T-helper 2 cell treated with Interferon-gamma antibody and Interleukin-4, amounts not matched to agents 5 μg/mL and 100 μg/mL, for 36 hours (primary cell): ENCODE measurements at regions not wholly inside any gene's neighbourhood (a gene's known extent, or its start where the extent isn't known, plus 50 kb on each side); places are given as distances from the start of the nearest gene placed in this dataset.

Source experiments
- DNase-seq: peaks from one replicate; pipeline ENCODE4 v3.0.0; 2021; ENCODE audit warnings: low spot score
- H3K27ac Mint-ChIP-seq: one replicate; pipeline ENCODE4 v1.8.0; 2021; ENCODE audit warnings: mild to moderate bottlenecking, mixed read lengths
- H3K27me3 Mint-ChIP-seq: one replicate; pipeline ENCODE4 v1.8.0; 2021; ENCODE audit warnings: low read depth, mixed read lengths
- H3K36me3 Mint-ChIP-seq: one replicate; pipeline ENCODE4 v1.8.0; 2021; ENCODE audit warnings: low read depth, mixed read lengths
- H3K4me1 Mint-ChIP-seq: one replicate; pipeline ENCODE4 v1.8.0; 2021; ENCODE audit warnings: low read depth, mixed read lengths
- H3K4me3 Mint-ChIP-seq: one replicate; pipeline ENCODE4 v1.8.0; 2022; ENCODE audit warnings: mild to moderate bottlenecking, moderate library complexity, mixed read lengths
- H3K9me3 Mint-ChIP-seq: one replicate; pipeline ENCODE4 v1.8.0; 2021; ENCODE audit warnings: mixed read lengths

DNA sequence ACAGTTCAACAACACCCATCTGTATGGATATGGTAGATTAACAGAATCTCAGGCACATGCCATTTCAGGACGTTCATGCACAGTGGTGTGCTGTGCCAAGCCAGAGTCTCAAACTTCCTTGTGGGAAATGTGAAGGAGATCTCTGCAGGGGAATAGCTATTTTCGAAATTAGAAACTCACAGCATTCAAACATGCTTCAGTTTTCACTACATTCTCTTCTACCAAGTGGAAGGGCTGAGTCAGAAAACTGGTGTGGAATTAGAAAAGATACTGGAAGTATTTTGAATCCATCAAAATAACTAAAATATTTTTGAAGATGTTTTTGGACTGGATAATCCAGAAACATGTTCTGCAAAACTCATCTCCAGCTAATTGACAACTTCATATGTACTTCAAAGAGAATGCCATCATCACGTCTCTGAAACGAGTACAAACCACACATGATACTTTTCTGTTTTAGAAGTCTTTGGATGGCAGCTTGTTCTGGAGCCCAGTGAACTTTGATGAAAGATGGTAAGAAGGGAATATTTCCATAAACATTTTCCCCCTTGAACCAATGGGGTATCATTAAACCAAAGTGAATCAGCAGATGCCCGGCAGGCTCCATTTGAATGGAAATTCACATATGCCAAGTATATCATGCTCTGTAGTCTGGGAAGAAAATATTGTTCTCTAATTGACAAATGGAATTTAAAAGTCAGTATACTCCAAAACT is 616.3 kb upstream of the IGFBP3 start:
- Mint-ChIP-seq H3K9me3 (peaks cover 34% of the 10 kb centered on the region), H3K27ac (no peak overlapping the region), H3K4me1 (no peaks in the 10 kb centered on the region), H3K27me3 (no peaks in the 10 kb centered on the region), H3K36me3 (no peaks in the 10 kb centered on the region), H3K4me3 (no peak overlapping the region)
- DNase-seq, result no peak

GRCh38 chr7:46534664-46535588 is 613.9 kb upstream of the IGFBP3 start:
- Mint-ChIP-seq H3K27me3 (no peaks in the 10 kb centered on the region), H3K4me1 (no peaks in the 10 kb centered on the region), H3K4me3 (no peak overlapping the region), H3K36me3 (no peaks in the 10 kb centered on the region), H3K9me3 (peaks cover 37% of the 10 kb centered on the region), H3K27ac (no peak overlapping the region)
- no peak for DNase-seq

DNA sequence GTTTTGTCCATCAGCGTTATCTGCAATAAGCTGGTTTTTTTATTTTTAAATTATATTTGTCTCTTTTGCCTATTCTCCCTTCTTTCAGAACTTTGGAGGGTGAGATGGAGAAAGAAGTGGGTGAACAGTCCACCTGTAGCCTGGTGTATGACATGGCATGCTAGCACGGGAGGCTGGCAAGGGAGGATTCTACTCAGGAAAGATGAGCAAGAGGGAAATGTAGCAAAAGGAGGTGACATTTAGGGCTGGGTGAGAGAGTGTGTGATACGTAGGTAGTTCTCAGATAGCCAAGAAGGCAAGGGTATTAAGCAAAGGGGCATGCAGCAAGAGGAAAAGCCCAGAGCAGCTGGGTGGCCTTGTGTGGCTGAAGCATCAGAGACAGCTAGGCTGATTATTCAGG is 612.9 kb upstream of the IGFBP3 start:
- H3K27ac Mint-ChIP-seq, result no peak overlapping the region
- no peaks in the 10 kb centered on the region for H3K4me1 Mint-ChIP-seq
- H3K27me3 Mint-ChIP-seq, result no peaks in the 10 kb centered on the region
- no peak for DNase-seq
- H3K4me3 Mint-ChIP-seq, result no peak overlapping the region
- H3K36me3 Mint-ChIP-seq, result no peaks in the 10 kb centered on the region
- peaks cover 35% of the 10 kb centered on the region for H3K9me3 Mint-ChIP-seq

DNA sequence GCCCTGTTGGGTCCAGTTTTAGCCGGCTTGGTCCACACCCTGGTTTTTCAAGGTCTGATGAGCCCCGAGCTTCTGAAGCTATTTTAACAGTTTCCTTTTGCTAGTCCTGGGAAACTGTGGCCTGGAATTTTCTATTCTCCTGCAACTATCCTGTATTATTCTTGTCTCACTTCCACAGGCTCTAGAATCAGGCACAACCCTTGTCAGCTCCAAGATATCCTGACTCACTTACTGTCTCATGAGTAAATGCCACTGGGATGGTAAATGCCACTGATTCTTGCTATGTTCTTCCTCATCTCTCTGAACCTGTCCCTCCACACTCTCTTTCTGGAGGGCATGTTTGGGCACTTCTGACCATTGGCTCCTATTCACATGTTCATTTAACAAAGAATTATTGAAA is 611.5 kb upstream of the IGFBP3 start:
- no peaks in the 10 kb centered on the region for H3K36me3 Mint-ChIP-seq
- no peak overlapping the region for H3K4me3 Mint-ChIP-seq
- peaks cover 39% of the 10 kb centered on the region for H3K9me3 Mint-ChIP-seq
- no peaks in the 10 kb centered on the region for H3K27me3 Mint-ChIP-seq
- DNase-seq, result no peak
- no peaks in the 10 kb centered on the region for H3K4me1 Mint-ChIP-seq
- H3K27ac Mint-ChIP-seq, result no peak overlapping the region

DNA sequence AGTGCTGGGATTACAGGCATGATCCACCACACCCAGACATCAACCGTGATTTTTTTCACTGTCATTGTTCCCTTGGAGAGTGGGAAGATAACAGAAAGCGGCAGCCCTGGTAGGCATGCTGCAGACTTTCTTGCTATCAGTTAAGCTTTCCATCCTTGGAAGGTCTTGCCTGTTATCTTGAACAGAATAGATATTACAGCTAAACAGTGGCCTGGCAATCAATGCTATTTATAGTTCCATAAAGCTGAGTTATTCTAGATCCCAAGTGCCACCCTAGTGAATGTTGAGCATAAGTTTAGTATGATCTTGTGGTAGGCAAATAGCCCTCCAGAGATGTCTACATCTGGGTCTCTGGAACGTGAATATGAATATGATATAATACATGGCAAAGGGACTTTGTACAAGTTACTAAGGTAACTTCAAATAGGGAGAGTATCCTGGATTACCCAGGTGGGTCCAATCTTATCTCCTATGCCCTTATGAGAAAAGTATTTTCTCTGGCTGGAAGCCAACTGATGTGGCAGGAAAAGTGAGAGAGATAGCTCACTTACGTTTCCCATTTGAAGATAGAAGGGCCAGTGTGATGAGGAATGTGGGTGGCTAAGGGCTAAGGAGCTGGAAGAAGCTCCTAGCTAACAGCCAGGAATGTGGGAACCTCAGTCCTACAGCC is 609.1 kb upstream of the IGFBP3 start:
- no peak overlapping the region for H3K4me3 Mint-ChIP-seq
- no peak overlapping the region for H3K27ac Mint-ChIP-seq
- H3K27me3 Mint-ChIP-seq, result no peaks in the 10 kb centered on the region
- DNase-seq, result no peak
- peaks cover 36% of the 10 kb centered on the region for H3K9me3 Mint-ChIP-seq
- no peaks in the 10 kb centered on the region for H3K4me1 Mint-ChIP-seq
- no peaks in the 10 kb centered on the region for H3K36me3 Mint-ChIP-seq

- Mint-ChIP-seq H3K27me3 (no peaks in the 10 kb centered on the region), H3K27ac (no peak overlapping the region), H3K4me3 (no peak overlapping the region), H3K36me3 (no peaks in the 10 kb centered on the region), H3K9me3 (peaks cover 17% of the 10 kb centered on the region), H3K4me1 (no peaks in the 10 kb centered on the region)
- no peak for DNase-seq
These were observed 606.3 kb upstream of the IGFBP3 start for GRCh38 chr7:46527360-46527759.

- Mint-ChIP-seq H3K27ac (no peak overlapping the region), H3K4me1 (no peaks in the 10 kb centered on the region), H3K9me3 (peaks cover 22% of the 10 kb centered on the region), H3K36me3 (no peaks in the 10 kb centered on the region), H3K4me3 (no peak overlapping the region), H3K27me3 (no peaks in the 10 kb centered on the region)
- DNase-seq, result no peak
These were observed 604.8 kb upstream of the IGFBP3 start for GRCh38 chr7:46525876-46526275.

DNA sequence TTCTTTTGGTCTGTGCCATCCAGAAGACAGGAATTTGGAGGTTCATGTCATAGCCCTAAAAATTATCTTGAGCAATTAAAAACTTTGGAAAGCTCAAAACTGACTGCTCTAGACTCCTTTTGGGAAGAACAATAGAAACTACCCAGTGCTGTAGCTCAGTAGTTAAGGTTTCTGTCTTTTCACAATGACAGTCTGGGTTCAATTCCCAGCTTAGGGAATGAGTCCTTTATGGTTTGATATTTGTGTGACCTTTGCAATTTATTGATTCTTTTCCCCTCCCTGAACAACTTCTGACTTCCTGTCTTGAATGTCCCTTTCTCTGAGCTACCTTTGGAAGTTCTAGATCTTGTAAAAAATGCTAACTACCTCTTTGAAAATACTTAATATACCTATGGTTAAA is 603.3 kb upstream of the IGFBP3 start:
- no peaks in the 10 kb centered on the region for H3K36me3 Mint-ChIP-seq
- no peak overlapping the region for H3K27ac Mint-ChIP-seq
- no peak for DNase-seq
- H3K4me3 Mint-ChIP-seq, result no peak overlapping the region
- peaks cover 28% of the 10 kb centered on the region for H3K9me3 Mint-ChIP-seq
- H3K27me3 Mint-ChIP-seq, result no peaks in the 10 kb centered on the region
- no peaks in the 10 kb centered on the region for H3K4me1 Mint-ChIP-seq

GRCh38 chr7:46522354-46522906 is 601.4 kb upstream of the IGFBP3 start:
- Mint-ChIP-seq H3K9me3 (peaks cover 27% of the 10 kb centered on the region), H3K4me3 (no peak overlapping the region), H3K27me3 (no peaks in the 10 kb centered on the region), H3K4me1 (no peaks in the 10 kb centered on the region), H3K36me3 (no peaks in the 10 kb centered on the region), H3K27ac (no peak overlapping the region)
- no peak for DNase-seq

GRCh38 chr7:46518713-46519112 is 597.6 kb upstream of the IGFBP3 start:
- no peak overlapping the region for H3K4me3 Mint-ChIP-seq
- DNase-seq, result no peak
- no peaks in the 10 kb centered on the region for H3K4me1 Mint-ChIP-seq
- H3K9me3 Mint-ChIP-seq, result peaks cover 20% of the 10 kb centered on the region
- no peaks in the 10 kb centered on the region for H3K27me3 Mint-ChIP-seq
- no peaks in the 10 kb centered on the region for H3K36me3 Mint-ChIP-seq
- no peak overlapping the region for H3K27ac Mint-ChIP-seq

GRCh38 chr7:46515844-46516590 is 594.9 kb upstream of the IGFBP3 start:
- Mint-ChIP-seq H3K9me3 (peaks cover 21% of the 10 kb centered on the region), H3K27ac (no peak overlapping the region), H3K4me1 (no peaks in the 10 kb centered on the region), H3K27me3 (no peaks in the 10 kb centered on the region), H3K4me3 (no peak overlapping the region), H3K36me3 (no peaks in the 10 kb centered on the region)
- DNase-seq, result no peak

GRCh38 chr7:46513447-46513848 is 592.4 kb upstream of the IGFBP3 start:
- H3K36me3 Mint-ChIP-seq, result no peaks in the 10 kb centered on the region
- H3K27ac Mint-ChIP-seq, result no peak overlapping the region
- no peaks in the 10 kb centered on the region for H3K27me3 Mint-ChIP-seq
- no peak for DNase-seq
- no peak overlapping the region for H3K4me3 Mint-ChIP-seq
- peaks cover 15% of the 10 kb centered on the region for H3K9me3 Mint-ChIP-seq
- H3K4me1 Mint-ChIP-seq, result no peaks in the 10 kb centered on the region

GRCh38 chr7:46512891-46513413 is 591.9 kb upstream of the IGFBP3 start:
- Mint-ChIP-seq H3K27ac (no peak overlapping the region), H3K4me3 (no peak overlapping the region), H3K4me1 (no peaks in the 10 kb centered on the region), H3K27me3 (no peaks in the 10 kb centered on the region), H3K36me3 (no peaks in the 10 kb centered on the region), H3K9me3 (peaks cover 13% of the 10 kb centered on the region)
- no peak for DNase-seq
